ENCODE measurements at regions not wholly inside any gene's neighbourhood (a gene's known extent, or its start where the extent isn't known, plus 50 kb on each side); places are given as distances from the start of the nearest gene placed in this dataset.

GRCh38 chr1:104804147-104804546 lies 1054.4 kb downstream of the AMY1C start:
- Mint-ChIP-seq H3K27ac (no peak overlapping the region), H3K4me3 (no peak overlapping the region), H3K9me3 (peaks cover 4% of the 10 kb centered on the region), H3K27me3 (no peaks in the 10 kb centered on the region), H3K4me1 (no peaks in the 10 kb centered on the region), H3K36me3 (ENCODE audit: low read depth) (no peaks in the 10 kb centered on the region)
- CTCF ChIA-PET: interaction anchor here (0.7 kb wide), 1 partner anchor 667 kb away, joined by 3 read pairs; no protein-coding TSS in a partner anchor
- DNase-seq: no peak
- POLR2A ChIA-PET: no interaction called here

DNA sequence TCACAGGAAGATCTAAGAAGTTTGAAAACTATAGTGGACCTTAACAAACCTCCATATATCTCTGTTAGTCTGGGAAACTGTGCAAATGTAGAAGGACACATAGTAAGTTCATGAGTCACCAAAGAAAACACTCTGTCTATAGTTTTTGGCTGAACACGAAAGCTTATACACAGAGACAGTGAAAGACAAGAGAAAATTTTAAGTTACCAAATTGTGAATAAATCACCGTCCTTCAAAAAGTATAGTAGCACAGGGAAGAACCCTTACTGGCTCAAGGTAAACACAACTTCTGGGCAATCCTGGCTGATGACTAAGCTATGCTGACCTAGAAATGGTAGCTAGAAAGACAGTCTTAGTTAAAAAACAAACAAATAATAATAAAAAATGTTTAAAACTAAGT lies 1057.9 kb downstream of the AMY1C start:
- CTCF ChIA-PET: no interaction called here
- no peak overlapping the region for H3K4me3 Mint-ChIP-seq
- no peaks in the 10 kb centered on the region for H3K27me3 Mint-ChIP-seq

DNA sequence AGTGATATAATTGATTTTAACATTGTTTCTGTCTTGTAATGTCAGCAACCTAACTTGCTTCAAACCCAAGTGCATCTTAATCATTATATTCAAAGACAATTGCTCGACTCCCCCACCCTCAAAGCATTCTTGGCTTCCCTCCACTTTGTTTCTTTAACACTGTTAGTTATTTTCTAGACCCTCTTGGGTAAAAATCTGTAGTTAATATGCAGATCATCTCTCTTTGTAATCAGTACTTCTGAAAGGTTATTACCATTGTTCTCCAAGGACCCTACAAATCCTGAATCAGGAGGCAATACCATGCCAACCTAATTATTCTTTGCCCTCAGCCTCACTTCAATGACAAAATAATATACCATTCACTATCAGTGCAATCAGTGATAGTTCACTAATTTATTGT lies 1075.7 kb downstream of the AMY1C start:
- DNase-seq: no peak
- CTCF ChIA-PET: no interaction called here
- POLR2A ChIA-PET: no interaction called here
- peaks cover 3% of the 10 kb centered on the region for H3K9me3 Mint-ChIP-seq
- H3K27me3 Mint-ChIP-seq: no peaks in the 10 kb centered on the region
- no peak overlapping the region for H3K4me3 Mint-ChIP-seq
- no peaks in the 10 kb centered on the region for H3K36me3 Mint-ChIP-seq (ENCODE audit: low read depth)
- H3K4me1 Mint-ChIP-seq: no peaks in the 10 kb centered on the region
- no peak overlapping the region for H3K27ac Mint-ChIP-seq

More for the DNA sequence above, 1057.9 kb downstream of the AMY1C start:
- Mint-ChIP-seq H3K4me1 (no peaks in the 10 kb centered on the region), H3K9me3 (no peaks in the 10 kb centered on the region), H3K36me3 (ENCODE audit: low read depth) (no peaks in the 10 kb centered on the region), H3K27ac (no peak overlapping the region)
- POLR2A ChIA-PET: no interaction called here
- DNase-seq: no peak

DNA sequence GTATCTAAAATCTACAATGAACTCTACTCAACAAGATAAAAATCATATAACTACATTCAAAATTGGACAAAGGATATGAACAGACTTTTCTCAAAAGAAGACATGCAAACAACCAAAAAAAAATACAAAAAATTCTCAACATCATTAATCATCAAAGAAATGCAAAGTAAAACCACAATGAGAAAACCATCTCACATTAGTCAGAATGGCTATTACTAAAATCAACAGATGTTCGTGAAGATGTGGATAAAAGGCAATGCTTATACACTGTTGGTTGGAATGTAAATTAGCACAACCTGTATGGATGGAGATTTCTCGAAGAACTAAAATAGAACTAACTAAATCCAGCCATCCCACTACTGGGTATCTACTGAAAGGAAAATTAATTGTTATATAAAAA lies 1080.8 kb downstream of the AMY1C start:
- ChIA-PET CTCF (no interaction called here), POLR2A (no interaction called here)
- H3K36me3 Mint-ChIP-seq (ENCODE audit: low read depth): no peaks in the 10 kb centered on the region
- no peaks in the 10 kb centered on the region for H3K27me3 Mint-ChIP-seq
- peaks cover 12% of the 10 kb centered on the region for H3K9me3 Mint-ChIP-seq
- DNase-seq: no peak
- no peaks in the 10 kb centered on the region for H3K4me1 Mint-ChIP-seq
- no peak overlapping the region for H3K4me3 Mint-ChIP-seq
- no peak overlapping the region for H3K27ac Mint-ChIP-seq

DNA sequence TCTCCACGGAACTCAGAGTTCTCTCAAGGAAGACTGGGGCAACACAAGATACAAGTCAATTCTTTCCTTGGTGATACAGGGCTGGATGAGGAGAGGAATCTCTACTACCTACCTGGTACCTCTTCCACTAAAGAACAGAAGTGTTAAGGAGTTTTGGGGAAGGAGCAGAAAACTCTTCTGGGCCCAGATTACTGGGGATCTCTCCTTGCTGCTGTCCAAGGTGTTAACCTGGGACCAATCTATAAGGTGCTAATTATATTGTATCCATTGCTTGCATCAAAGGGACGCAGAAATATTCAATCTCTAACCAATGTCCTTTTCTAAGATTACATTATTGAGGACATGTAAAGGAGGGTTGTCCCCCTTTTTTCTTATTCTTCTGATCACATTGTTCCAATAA lies 1102.5 kb downstream of the AMY1C start:
- Mint-ChIP-seq H3K4me1 (no peaks in the 10 kb centered on the region), H3K27me3 (no peaks in the 10 kb centered on the region)

DNA sequence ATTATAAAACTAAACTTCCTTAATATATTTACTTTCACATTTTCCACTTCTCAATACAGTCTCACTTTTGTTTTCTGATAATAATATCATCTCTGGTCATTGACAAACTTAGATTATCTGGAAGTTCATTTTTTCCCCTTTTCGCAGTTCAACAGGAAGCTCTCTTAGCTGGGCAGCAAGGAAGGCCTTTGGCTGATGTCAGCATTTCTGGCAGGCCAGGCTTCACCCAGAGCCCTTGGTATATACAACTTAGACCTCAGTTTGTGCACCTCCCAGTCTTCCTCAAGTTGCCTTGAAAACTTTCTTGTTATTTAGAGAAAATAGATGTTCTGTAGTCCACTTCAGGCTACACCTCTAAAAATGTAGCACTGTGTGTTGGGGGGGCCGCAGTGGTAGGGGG lies 1103.6 kb downstream of the AMY1C start:
- Mint-ChIP-seq H3K9me3 (peaks cover 5% of the 10 kb centered on the region), H3K27me3 (no peaks in the 10 kb centered on the region), H3K36me3 (ENCODE audit: low read depth) (no peaks in the 10 kb centered on the region), H3K4me3 (no peak overlapping the region), H3K4me1 (no peaks in the 10 kb centered on the region), H3K27ac (no peak overlapping the region)
- ChIA-PET POLR2A (no interaction called here), CTCF (no interaction called here)
- DNase-seq: no peak

More for the DNA sequence above, 1102.5 kb downstream of the AMY1C start:
- Mint-ChIP-seq H3K27ac (no peak overlapping the region), H3K36me3 (ENCODE audit: low read depth) (no peaks in the 10 kb centered on the region), H3K9me3 (peaks cover 2% of the 10 kb centered on the region), H3K4me3 (no peak overlapping the region)
- CTCF ChIA-PET: no interaction called here
- no peak for DNase-seq
- POLR2A ChIA-PET: no interaction called here

GRCh38 chr1:104854529-104854928 lies 1104.8 kb downstream of the AMY1C start:
- no peak for DNase-seq
- peaks cover 9% of the 10 kb centered on the region for H3K9me3 Mint-ChIP-seq
- CTCF ChIA-PET: no interaction called here
- POLR2A ChIA-PET: no interaction called here
- H3K27ac Mint-ChIP-seq: no peak overlapping the region
- H3K4me1 Mint-ChIP-seq: no peaks in the 10 kb centered on the region
- H3K4me3 Mint-ChIP-seq: no peak overlapping the region
- no peaks in the 10 kb centered on the region for H3K36me3 Mint-ChIP-seq (ENCODE audit: low read depth)
- H3K27me3 Mint-ChIP-seq: no peaks in the 10 kb centered on the region

DNA sequence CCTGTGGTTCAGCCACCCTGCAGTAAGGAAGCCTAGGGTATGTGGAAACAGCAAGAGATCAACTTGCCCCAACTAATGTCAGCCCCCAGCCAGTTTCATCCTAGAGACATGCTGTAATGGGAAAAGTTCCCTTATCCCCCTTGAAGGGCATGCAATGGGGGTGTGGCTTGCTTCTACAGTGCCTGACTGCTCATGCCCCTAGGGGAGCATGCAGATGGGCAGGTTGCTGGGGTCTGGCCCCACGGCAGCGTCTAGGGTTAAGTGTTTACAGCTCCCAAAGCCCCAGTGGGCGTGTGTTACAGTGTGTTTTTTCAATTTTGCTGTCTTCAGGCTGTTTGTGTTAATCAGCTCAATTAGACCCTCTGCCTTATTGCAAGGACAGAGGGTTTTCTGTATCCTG lies 1105.9 kb downstream of the AMY1C start:
- ChIA-PET CTCF (no interaction called here), POLR2A (no interaction called here)
- Mint-ChIP-seq H3K36me3 (ENCODE audit: low read depth) (no peaks in the 10 kb centered on the region), H3K4me3 (no peak overlapping the region), H3K4me1 (no peaks in the 10 kb centered on the region), H3K27ac (no peak overlapping the region), H3K27me3 (no peaks in the 10 kb centered on the region), H3K9me3 (peaks cover 12% of the 10 kb centered on the region)
- DNase-seq: no peak

DNA sequence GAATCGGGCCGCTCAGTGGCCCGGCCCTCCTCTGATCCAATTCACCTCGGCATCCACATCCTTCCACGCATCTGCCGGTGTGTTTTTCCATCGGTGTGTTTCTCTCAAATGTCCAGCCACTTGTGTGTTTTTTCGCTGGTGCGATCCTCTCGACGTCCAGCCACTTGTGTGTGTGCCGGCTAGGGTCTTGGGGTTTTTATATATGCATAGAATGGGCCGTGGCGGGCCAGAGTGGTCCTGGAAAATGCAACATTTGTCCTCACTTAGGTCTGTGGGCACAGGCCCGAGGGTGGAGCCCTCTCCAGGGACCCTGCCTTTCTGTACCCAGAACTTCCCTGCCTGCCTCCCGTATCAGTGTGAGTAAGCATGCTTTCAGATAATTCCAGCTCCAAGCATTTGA lies 1106.4 kb downstream of the AMY1C start:
- DNase-seq: no peak
- Mint-ChIP-seq H3K4me1 (no peaks in the 10 kb centered on the region), H3K36me3 (ENCODE audit: low read depth) (no peaks in the 10 kb centered on the region), H3K9me3 (peaks cover 12% of the 10 kb centered on the region), H3K27ac (no peak overlapping the region), H3K4me3 (no peak overlapping the region), H3K27me3 (no peaks in the 10 kb centered on the region)
- POLR2A ChIA-PET: no interaction called here
- CTCF ChIA-PET: no interaction called here

GRCh38 chr1:104856518-104856917 lies 1106.8 kb downstream of the AMY1C start:
- ChIA-PET CTCF (no interaction called here), POLR2A (no interaction called here)
- no peaks in the 10 kb centered on the region for H3K36me3 Mint-ChIP-seq (ENCODE audit: low read depth)
- H3K9me3 Mint-ChIP-seq: peaks cover 12% of the 10 kb centered on the region
- no peaks in the 10 kb centered on the region for H3K4me1 Mint-ChIP-seq
- no peak overlapping the region for H3K4me3 Mint-ChIP-seq
- no peak for DNase-seq
- no peak overlapping the region for H3K27ac Mint-ChIP-seq
- no peaks in the 10 kb centered on the region for H3K27me3 Mint-ChIP-seq

DNA sequence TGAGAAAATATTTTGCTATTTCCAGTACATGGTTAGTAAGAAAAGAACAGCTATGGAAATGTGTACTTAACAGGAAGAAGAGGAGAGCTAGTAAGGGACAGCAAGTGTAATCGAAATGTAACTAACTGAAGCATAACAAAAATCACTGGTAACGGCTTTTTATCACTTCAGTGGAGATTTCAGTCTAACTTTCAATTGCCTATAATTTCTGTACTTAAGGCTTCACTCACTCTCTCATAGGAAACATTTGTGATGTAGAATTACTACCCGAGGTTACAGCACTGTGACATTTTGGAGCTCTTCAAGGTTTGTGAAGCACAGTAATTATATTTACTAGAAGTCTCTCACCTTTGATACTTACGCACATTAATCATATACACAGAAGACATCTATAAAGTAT lies 1119.1 kb downstream of the AMY1C start:
- ChIA-PET CTCF (no interaction called here), POLR2A (no interaction called here)
- H3K4me1 Mint-ChIP-seq: no peaks in the 10 kb centered on the region
- H3K36me3 Mint-ChIP-seq (ENCODE audit: low read depth): no peaks in the 10 kb centered on the region
- no peaks in the 10 kb centered on the region for H3K9me3 Mint-ChIP-seq
- H3K27me3 Mint-ChIP-seq: no peaks in the 10 kb centered on the region
- H3K27ac Mint-ChIP-seq: no peak overlapping the region
- no peak overlapping the region for H3K4me3 Mint-ChIP-seq
- no peak for DNase-seq

DNA sequence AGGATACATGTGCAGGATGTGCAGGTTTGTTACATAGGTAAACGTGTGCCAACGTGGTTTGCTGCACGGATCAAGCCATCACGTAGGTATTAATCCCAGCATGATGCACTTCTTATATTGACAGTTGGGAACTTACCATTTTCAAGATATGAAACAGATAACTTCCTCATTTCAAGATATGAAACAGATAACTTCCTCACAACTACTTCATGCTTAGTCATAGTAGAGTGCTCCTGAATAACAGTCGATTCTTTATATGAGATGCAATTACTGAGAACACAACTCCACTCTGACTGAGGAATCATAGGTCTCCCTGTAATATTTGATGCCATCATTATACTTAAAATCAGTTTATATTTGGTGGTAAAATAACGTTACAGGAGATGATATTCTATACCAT lies 1124.3 kb downstream of the AMY1C start:
- ChIA-PET POLR2A (no interaction called here), CTCF (no interaction called here)
- no peaks in the 10 kb centered on the region for H3K9me3 Mint-ChIP-seq
- no peak for DNase-seq
- no peak overlapping the region for H3K4me3 Mint-ChIP-seq
- no peaks in the 10 kb centered on the region for H3K36me3 Mint-ChIP-seq (ENCODE audit: low read depth)
- no peaks in the 10 kb centered on the region for H3K4me1 Mint-ChIP-seq
- no peaks in the 10 kb centered on the region for H3K27me3 Mint-ChIP-seq
- no peak overlapping the region for H3K27ac Mint-ChIP-seq

GRCh38 chr1:104878203-104878909 lies 1128.7 kb downstream of the AMY1C start:
- H3K4me1 Mint-ChIP-seq: no peaks in the 10 kb centered on the region
- no peak for DNase-seq
- ChIA-PET CTCF (no interaction called here), POLR2A (no interaction called here)
- peaks cover 2% of the 10 kb centered on the region for H3K9me3 Mint-ChIP-seq
- H3K27me3 Mint-ChIP-seq: no peaks in the 10 kb centered on the region
- H3K4me3 Mint-ChIP-seq: no peak overlapping the region
- no peak overlapping the region for H3K27ac Mint-ChIP-seq
- no peaks in the 10 kb centered on the region for H3K36me3 Mint-ChIP-seq (ENCODE audit: low read depth)

- H3K4me1 Mint-ChIP-seq: no peaks in the 10 kb centered on the region
- DNase-seq: no peak
- peaks cover 7% of the 10 kb centered on the region for H3K9me3 Mint-ChIP-seq
- H3K27me3 Mint-ChIP-seq: no peaks in the 10 kb centered on the region
- no peak overlapping the region for H3K27ac Mint-ChIP-seq
- ChIA-PET POLR2A (no interaction called here), CTCF (no interaction called here)
- H3K36me3 Mint-ChIP-seq (ENCODE audit: low read depth): no peaks in the 10 kb centered on the region
- no peak overlapping the region for H3K4me3 Mint-ChIP-seq
Measured at GRCh38 chr1:104884939-104885338, 1135.2 kb downstream of the AMY1C start.

Data from activated CD4-positive, alpha-beta T cell treated with anti-CD3 and anti-CD28 coated beads, Interleukin-2, amount 10 ng/mL, durations not matched to agents 7 days and 5 days (primary cell).